Tongue (tissue), 1 donor: ENCODE measurements at regions not wholly inside any gene's neighbourhood (a gene's known extent, or its start where the extent isn't known, plus 50 kb on each side); places are given as distances from the start of the nearest gene placed in this dataset.
"Not testable (repeated sequence)": the region's sequence is repeated elsewhere in the genome, so short reads cannot be mapped to it uniquely, and the experiment has no call there.

Experiments used
- DNase-seq: peaks from one replicate; pipeline ENCODE4 v3.0.0-alpha.2; 2015

- DNase-seq = no peak
Observed at GRCh38 chr20:19897891-19898290, 119.3 kb upstream of the NAA20 start.

- DNase-seq = no peak
Observed at GRCh38 chr20:19901226-19901625, 115.9 kb upstream of the NAA20 start.

GRCh38 chr20:19903168-19903811, 113.9 kb upstream of the NAA20 start:
- peak; percentile 60 for DNase-seq

- no peak for DNase-seq
Observed at GRCh38 chr20:19907326-19908056, 109.7 kb upstream of the NAA20 start.

- DNase-seq = no peak
Observed at GRCh38 chr20:19908576-19908975, 108.6 kb upstream of the NAA20 start.

- no peak for DNase-seq
Observed at GRCh38 chr20:19909725-19910124, 107.4 kb upstream of the NAA20 start.

- DNase-seq = no peak
Observed at GRCh38 chr20:19911810-19912382, 105.3 kb upstream of the NAA20 start.

GRCh38 chr20:19913349-19913748, 103.8 kb upstream of the NAA20 start:
- no peak for DNase-seq

GRCh38 chr20:19913927-19914614, 103.1 kb upstream of the NAA20 start:
- no peak for DNase-seq

- DNase-seq = no peak
Observed at GRCh38 chr20:19915111-19915798, 101.9 kb upstream of the NAA20 start.

- DNase-seq = no peak
Observed at GRCh38 chr20:19916531-19917485, 100.4 kb upstream of the NAA20 start.

- peak; percentile 78 for DNase-seq
Observed at GRCh38 chr20:19918965-19919329, 98.2 kb upstream of the NAA20 start.

GRCh38 chr20:19920381-19921138, 96.6 kb upstream of the NAA20 start:
- no peak for DNase-seq

GRCh38 chr20:19921284-19921793, 95.8 kb upstream of the NAA20 start:
- no peak for DNase-seq

GRCh38 chr20:19921829-19922228, 95.3 kb upstream of the NAA20 start:
- DNase-seq = not testable (repeated sequence)

GRCh38 chr20:19922716-19923115, 94.4 kb upstream of the NAA20 start:
- DNase-seq = no peak

- no peak for DNase-seq
Observed at GRCh38 chr20:19923762-19924161, 93.4 kb upstream of the NAA20 start.

GRCh38 chr20:19924255-19924654, 92.9 kb upstream of the NAA20 start:
- no peak for DNase-seq

- DNase-seq = no peak
Observed at GRCh38 chr20:19926591-19926990, 90.6 kb upstream of the NAA20 start.

GRCh38 chr20:19928328-19929011, 88.7 kb upstream of the NAA20 start:
- DNase-seq = no peak
